Mesothelial cell of epicardium (in vitro differentiated cells): ENCODE measurements at regions not wholly inside any gene's neighbourhood (a gene's known extent, or its start where the extent isn't known, plus 50 kb on each side); places are given as distances from the start of the nearest gene placed in this dataset.

Experiments used
- DNase-seq, 2 experiments: peaks; one replicate each; pipeline ENCODE4 v3.0.0; 2021; ENCODE audit warnings: low spot score in 2 of 2; ENCODE audit not compliant: unreplicated experiment in 2 of 2
- H3K27ac Mint-ChIP-seq: 2 replicates; pipeline ENCODE4 v1.8.0; 2021; ENCODE audit warnings: mixed read lengths
- H3K27me3 Mint-ChIP-seq: 2 replicates; pipeline ENCODE4 v1.8.0; 2021; ENCODE audit warnings: low read depth, mixed read lengths
- H3K36me3 Mint-ChIP-seq: 2 replicates; pipeline ENCODE4 v1.8.0; 2021; ENCODE audit warnings: mixed read lengths
- H3K4me1 Mint-ChIP-seq: 2 replicates; pipeline ENCODE4 v1.8.0; 2021; ENCODE audit warnings: mixed read lengths
- H3K4me3 Mint-ChIP-seq: 2 replicates; pipeline ENCODE4 v1.8.0; 2021; ENCODE audit warnings: mild to moderate bottlenecking, moderate library complexity, mixed read lengths
- H3K9me3 Mint-ChIP-seq: 2 replicates; pipeline ENCODE4 v1.8.0; 2021; ENCODE audit warnings: mixed read lengths
- TF ChIP-seq, protein P1 (sequence below): fragments of 200-600 bp; sonication (generic); IDR thresholded peaks from one replicate; pipeline ENCODE4 v1.5.0; 2021; ENCODE audit warnings: antibody characterized with exemption; ENCODE audit not compliant: unreplicated experiment

DNA sequence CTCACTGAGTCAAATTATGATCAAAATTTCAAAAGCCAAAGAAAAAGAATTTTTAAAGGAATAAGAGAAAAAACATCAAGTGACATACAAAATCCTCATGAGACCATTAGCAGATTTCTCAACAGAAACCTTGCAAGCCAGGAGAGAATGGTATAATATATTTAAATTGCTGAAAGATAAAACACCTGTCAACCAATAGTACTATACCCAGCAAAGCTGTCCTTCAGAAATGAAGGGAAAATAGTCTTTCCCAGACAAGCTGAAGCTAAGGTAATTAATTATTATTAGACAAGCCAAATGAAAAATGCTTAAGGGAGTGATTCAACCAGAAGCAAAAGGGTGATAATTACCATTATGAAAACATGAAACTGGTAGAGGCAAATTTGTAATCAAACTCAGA lies 104.2 kb upstream of the TET2 start:
- no peaks in the 10 kb centered on the region for H3K4me1 Mint-ChIP-seq
- H3K36me3 Mint-ChIP-seq, result no peaks in the 10 kb centered on the region
- TF ChIP-seq, protein P1, sequence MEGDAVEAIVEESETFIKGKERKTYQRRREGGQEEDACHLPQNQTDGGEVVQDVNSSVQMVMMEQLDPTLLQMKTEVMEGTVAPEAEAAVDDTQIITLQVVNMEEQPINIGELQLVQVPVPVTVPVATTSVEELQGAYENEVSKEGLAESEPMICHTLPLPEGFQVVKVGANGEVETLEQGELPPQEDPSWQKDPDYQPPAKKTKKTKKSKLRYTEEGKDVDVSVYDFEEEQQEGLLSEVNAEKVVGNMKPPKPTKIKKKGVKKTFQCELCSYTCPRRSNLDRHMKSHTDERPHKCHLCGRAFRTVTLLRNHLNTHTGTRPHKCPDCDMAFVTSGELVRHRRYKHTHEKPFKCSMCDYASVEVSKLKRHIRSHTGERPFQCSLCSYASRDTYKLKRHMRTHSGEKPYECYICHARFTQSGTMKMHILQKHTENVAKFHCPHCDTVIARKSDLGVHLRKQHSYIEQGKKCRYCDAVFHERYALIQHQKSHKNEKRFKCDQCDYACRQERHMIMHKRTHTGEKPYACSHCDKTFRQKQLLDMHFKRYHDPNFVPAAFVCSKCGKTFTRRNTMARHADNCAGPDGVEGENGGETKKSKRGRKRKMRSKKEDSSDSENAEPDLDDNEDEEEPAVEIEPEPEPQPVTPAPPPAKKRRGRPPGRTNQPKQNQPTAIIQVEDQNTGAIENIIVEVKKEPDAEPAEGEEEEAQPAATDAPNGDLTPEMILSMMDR, result no peak
- H3K4me3 Mint-ChIP-seq, result no peak overlapping the region
- no peak for DNase-seq
- H3K27ac Mint-ChIP-seq, result no peak overlapping the region
- no peaks in the 10 kb centered on the region for H3K27me3 Mint-ChIP-seq
- peaks cover 39% of the 10 kb centered on the region for H3K9me3 Mint-ChIP-seq

DNA sequence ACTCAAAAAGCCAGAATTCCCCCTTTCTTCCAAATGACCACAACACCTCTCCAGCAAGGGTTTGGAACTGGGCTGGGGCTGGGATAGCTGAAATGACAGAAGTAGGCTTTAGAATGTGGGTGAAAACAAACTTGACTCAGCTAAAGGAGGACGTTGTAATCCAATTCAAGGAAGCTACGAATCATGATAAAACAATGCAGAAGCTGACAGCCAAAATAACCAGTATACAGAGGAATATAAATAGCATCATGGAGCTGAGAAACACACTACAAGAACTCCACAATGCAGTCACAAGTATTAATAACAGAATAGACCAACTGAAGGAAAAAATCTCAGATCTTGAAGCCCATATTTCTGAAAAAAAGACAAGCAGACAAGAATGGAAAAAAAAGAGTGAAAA lies 95.8 kb upstream of the TET2 start:
- H3K4me3 Mint-ChIP-seq, result no peak overlapping the region
- DNase-seq, result no peak
- H3K27ac Mint-ChIP-seq, result no peak overlapping the region
- peaks cover 3% of the 10 kb centered on the region for H3K36me3 Mint-ChIP-seq
- TF ChIP-seq, protein P1, result no peak
- peaks cover 29% of the 10 kb centered on the region for H3K9me3 Mint-ChIP-seq
- no peaks in the 10 kb centered on the region for H3K27me3 Mint-ChIP-seq
- H3K4me1 Mint-ChIP-seq, result no peaks in the 10 kb centered on the region

DNA sequence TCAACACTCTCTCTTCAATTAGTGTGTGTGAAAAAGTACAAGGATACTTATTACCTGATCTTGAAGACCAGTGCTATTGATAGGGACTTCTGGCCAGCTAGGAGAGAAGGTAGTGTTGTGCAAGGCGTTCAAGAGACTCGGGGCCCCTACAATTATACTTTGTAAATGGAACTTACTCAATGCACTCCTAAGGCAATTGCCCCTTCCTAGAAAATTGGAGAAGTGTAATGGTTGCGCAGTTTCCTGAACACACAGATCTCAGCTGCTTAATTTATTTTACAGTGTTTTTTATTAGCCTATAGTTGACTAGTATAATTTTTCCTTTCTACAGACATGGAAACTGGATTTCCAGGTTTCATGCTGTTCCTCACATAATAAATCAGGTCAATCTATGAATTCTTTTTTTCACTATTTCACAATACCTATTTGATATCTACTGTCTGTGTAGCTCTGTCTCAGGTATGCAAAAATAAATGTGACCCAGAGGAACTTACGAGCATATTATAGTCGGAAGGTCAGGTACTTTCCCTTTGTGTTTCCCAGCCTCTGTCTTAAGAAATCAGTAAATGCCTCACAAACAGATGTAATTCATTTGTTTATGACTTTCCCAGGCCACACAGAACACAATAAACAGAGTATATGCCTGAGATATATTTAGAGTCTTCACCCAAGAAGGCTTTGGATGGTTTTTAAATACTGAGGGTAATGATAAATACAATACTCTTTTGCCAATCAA lies 89.1 kb upstream of the TET2 start:
- no peaks in the 10 kb centered on the region for H3K27me3 Mint-ChIP-seq
- no peak for DNase-seq
- peaks cover 11% of the 10 kb centered on the region for H3K4me1 Mint-ChIP-seq
- no peak overlapping the region for H3K27ac Mint-ChIP-seq
- no peak overlapping the region for H3K4me3 Mint-ChIP-seq
- TF ChIP-seq, protein P1, result no peak
- H3K9me3 Mint-ChIP-seq, result peaks cover 13% of the 10 kb centered on the region
- H3K36me3 Mint-ChIP-seq, result peaks cover 2% of the 10 kb centered on the region

DNA sequence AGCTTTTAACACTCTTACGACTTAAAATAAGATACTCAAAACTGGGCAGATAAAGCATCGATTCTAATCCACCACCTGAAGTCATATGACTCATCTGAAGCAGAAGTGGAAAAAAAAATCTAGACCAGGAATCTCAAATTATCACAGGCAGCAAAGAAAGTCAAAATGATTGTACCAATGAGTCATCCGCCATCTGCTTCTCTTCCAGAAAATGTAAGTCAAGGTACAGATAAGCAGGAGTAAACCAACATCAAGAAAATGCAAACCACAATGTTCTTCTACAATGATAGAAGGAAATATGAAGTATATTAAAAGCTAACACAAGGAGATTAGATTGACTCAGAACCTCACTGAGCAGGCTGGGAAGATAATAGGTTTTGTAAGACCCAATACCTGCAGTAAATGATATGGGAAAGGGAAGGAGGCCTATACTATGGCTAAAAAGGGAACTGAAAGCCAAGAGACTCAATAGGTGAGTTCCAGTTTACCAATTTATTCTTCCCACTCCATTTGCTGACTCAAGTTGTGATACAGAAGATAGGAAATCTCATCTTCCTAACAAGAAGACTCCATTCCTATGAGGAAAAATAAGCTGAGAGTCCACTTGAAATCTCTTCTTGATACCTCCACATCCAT lies 88.4 kb upstream of the TET2 start:
- TF ChIP-seq, protein P1, result no peak
- Mint-ChIP-seq H3K27me3 (no peaks in the 10 kb centered on the region), H3K36me3 (no peaks in the 10 kb centered on the region), H3K4me3 (no peak overlapping the region), H3K27ac (no peak overlapping the region), H3K4me1 (peaks cover 11% of the 10 kb centered on the region), H3K9me3 (peaks cover 6% of the 10 kb centered on the region)
- DNase-seq, result no peak

DNA sequence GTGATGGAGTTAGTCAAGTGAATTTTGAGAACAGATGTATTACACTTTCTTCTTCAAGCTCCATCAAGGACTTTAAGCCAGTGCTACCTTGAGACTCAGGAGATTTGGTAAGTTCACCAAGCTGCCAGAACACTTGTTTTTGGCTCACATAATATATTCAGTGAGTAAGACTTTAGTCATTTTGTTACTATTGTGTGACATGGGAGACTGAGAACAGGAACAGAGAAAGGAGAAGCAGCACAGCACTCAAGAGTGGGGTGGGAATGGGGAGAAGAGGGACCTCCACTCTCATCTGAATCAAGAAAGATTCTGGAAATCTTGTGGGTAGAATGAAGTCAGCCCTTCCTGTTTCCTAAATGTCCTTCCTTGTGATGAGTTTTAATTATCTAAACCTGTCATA lies 87.3 kb upstream of the TET2 start:
- Mint-ChIP-seq H3K4me1 (peaks cover 11% of the 10 kb centered on the region), H3K36me3 (no peaks in the 10 kb centered on the region), H3K27me3 (no peaks in the 10 kb centered on the region), H3K27ac (no peak overlapping the region), H3K4me3 (no peak overlapping the region), H3K9me3 (no peaks in the 10 kb centered on the region)
- TF ChIP-seq, protein P1, result no peak
- DNase-seq, result no peak
